Fibroblast of skin of left biceps (primary cell): ENCODE measurements at regions not wholly inside any gene's neighbourhood (a gene's known extent, or its start where the extent isn't known, plus 50 kb on each side); places are given as distances from the start of the nearest gene placed in this dataset.

Experiments
- DNase-seq, 2 experiments: peaks; one replicate each; pipeline ENCODE4 v3.0.0-alpha.2; 2013; ENCODE audit warnings: low read depth in 2 of 2

DNA sequence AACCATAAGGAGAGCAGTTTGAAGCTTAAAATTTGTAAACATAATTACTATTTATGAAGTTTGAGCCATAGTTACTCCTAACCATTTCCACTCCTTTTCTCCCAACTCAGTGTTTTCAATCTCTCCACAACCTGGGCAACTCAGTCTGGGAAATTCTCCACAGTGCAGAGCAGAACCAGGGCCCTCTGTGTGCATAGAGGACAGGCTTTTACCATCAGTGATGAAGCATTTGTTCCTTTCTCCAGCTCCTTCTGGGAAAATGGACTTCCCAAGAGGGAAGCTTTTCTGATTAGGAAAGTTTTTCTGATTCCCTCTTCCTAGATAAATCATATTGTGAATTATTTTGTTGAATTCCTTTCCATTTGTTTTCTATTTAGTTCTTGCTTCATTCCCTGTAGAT lies 132.3 kb upstream of the MPDZ start:
- DNase-seq: no peak

DNA sequence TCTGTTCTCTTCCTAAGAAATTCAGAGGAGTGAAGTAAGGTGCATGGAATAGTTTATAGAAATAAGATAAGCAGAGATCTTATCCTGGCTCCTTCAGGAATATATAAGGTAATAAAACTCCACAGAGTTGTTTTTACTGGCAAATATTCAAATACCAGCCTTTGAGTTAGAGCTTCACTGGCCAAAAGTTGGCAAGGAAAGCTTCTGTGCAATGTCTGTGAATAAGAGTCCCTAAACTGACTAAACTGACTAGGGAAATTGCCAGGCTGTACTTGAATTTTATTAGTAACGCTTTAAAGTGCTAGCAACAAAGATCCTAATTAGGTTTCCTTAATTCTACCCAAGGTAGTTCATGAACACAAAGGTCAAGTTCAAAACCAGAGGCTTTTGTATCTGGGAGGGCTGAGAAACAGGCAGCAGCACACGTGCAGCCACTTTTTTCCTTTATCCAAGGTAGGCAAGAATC lies 131.1 kb upstream of the MPDZ start:
- DNase-seq: no peak

DNA sequence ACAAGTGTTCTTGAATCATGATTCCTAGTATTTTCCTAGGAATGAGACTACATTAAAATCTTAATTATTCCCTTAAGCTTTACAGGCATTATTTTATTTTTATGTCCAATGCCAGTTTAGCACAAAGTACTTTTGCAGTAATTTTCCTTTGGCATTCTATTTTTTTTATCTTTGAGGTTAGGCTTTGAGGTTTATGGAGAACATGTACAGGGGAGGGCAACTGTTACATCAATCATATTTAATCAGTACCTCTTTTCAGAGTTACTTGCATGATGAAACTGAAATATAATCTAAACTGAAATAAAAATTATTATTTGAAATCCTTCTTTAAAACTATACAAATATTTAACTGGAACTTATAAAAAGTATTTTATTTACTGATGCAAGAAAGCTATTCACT lies 118.2 kb upstream of the MPDZ start:
- DNase-seq: no peak

DNA sequence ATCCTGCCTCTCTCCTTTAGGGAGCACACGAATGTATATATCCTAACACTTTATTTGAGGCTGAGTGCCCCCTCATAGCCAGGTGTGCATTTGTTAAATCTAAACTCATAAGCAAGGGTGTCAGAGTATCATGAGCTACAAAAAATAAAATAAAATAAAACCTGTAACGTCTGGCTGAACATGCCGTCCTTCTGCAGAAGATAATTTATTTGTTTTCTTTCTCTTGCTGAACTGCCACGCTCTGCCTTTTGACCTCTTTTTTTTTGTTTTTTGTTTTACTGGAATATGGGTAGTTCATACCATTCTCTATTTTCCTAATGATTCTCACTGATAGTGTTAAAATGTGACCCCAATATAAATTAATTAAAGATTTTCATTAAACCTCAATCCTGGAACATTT lies 117.7 kb upstream of the MPDZ start:
- no peak for DNase-seq

DNA sequence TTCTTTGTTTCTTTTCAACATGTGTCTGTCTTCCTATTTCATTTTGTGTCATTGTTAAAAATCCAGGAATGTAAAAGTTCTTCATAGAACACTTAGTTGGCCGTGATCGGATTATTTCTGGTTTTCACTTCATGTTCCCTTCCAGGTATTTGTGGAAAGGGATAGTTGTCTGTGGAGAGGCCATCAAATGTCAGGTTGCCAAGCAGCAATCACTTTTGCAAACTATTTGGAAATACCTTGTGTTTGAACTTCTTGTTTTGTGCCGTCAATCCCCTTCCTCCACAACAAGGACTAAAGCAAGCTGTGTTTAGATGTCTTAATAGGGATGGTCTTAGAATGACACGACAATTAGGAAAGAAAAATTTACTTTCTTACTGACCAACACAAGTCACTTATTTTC lies 116.9 kb upstream of the MPDZ start:
- DNase-seq: no peak

DNA sequence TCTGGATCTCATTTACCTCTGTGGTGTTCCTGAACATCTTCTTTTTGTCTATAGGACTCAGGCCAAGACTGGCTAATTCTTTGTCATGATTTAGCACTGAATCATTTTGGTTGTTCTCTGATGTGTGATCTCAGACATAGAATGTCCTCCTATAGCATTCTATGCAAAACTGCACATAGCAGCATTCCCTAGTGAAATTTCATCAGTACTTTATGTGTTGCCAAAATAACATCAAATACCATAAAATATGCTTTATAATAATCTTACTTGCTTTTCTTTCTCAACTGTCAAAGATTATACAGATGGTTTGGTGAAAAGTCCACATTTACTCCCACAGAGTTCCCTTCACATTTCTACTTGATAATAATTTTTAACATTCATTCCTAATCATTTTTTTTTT lies 115.7 kb upstream of the MPDZ start:
- peak; percentile 60 to 65 for DNase-seq

DNA sequence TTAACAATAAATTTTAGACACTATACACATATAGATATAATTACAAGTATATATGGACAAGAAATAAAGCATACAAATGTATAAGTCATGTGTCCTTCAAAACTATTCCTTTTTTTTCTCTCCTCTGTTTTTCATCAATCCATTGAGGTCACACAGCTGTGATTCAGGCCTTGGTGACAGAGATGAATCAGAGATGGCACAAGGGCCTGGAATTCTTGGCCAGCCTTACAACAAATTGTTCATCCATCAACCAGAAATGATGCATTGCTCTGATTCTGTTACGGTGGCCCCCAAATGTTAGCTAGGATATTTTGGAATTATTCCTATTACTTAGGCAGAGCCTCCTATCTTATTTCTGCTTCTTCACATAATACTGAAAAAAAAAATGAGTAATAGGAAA lies 108.7 kb upstream of the MPDZ start:
- peak in 1 of 2 experiments; percentile 55 for DNase-seq

DNA sequence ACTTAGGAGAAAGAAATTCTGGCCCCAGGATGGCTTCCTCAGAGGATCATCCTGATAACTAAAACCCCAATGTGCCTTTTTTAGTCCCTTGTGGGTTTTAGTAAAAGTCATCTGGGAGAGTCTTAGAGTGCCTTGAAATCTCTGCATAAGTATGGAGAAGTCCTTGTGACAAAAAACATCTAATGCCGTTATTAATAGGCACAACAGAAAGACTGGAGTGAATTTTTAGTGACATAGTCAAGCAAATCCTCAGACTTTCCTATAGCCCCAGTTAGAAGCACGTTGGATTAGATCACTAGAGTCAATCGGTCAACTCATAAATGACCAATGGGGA lies 108.2 kb upstream of the MPDZ start:
- DNase-seq: no peak

DNA sequence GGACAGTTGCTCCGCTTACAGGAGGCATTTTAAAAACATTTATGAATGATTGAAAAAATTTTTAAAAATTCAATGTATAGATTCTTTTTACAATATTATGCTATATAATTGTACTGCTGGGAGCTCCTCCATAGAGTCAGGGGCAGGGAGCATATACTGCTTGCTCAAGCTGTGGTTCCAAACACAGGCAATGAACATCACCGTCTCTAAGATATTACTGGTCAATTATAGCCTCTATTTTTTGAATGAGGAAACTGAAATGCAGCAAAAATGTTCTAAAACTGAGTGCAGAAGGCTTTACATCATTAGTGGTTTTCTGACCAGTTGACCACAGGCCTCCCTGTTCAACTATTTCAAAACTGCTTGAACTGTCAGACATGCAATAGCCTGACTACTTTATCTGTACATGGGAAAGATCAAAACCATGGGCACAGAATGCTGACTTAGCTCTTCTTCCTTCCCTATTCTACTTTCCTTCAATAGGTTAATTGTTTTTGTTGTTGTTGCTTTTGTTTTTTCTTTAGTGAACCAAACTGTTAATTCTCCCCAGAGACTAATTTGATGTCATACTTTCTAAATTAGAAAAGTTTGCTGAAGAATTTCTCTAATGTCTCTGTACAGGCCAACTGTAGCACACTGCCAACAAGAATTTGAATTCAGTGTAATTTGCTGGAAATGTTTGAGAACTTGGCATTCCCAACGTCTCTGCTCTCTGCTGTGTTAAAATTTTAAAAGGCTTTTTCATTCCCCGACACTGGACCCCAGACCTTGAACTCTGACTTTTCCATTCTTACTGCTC lies 107.6 kb upstream of the MPDZ start:
- peak in 1 of 2 experiments; percentile 52 for DNase-seq

DNA sequence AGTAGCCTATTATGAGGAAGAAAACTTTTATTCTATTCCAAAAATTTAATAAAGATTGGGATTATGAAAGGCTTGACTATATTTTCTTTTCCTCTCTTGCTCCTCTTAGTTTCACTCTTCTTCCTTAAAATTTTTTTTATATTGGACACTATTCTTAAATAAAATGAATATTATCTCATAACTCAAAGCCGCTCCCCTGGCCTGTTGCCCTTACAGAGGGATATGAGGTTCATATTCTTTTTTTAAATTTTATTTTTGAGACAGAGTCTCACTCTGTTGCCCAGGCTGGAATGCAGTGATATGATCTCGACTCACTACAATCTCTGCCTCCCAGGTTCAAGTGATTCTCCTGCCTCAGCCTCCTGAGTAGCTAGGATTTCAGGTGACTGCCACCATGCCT lies 106.8 kb upstream of the MPDZ start:
- DNase-seq: no peak

DNA sequence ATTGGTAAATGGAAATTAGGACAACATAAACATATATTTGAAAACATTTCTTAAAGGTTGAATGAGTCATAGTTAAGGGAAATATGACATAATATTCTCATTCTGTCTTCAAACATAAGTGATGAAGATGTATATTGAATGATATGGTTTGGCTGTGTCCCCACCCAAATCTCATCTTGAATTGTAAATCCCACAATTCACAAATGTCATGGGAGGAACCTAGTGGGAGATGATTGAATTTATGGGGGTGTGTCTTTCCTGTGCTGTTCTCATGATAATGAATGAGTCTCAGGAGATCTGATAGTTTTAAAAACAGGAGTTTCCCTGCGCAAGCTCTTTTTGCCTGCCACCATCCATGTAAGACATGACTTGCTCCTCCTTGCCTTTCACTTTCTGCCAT lies 104.4 kb upstream of the MPDZ start:
- DNase-seq: no peak

DNA sequence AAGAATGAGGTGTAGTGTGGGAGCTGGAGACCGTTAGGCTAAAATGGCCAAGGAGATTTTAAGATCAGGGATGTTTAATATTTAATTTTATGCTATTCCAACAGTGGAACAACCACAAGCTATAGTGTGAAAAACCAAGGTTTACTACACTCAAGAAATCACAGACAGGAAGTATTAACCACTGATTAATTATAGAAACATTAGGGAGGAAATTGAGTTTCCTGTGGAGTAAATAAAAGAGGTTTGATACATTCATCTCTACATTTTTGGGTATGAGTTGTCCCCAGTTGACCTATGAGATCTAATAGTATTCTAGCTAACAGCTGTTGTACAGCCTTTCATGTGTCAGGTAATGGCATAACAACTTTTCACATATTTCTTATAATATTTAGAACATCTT lies 103.7 kb upstream of the MPDZ start:
- no peak for DNase-seq

DNA sequence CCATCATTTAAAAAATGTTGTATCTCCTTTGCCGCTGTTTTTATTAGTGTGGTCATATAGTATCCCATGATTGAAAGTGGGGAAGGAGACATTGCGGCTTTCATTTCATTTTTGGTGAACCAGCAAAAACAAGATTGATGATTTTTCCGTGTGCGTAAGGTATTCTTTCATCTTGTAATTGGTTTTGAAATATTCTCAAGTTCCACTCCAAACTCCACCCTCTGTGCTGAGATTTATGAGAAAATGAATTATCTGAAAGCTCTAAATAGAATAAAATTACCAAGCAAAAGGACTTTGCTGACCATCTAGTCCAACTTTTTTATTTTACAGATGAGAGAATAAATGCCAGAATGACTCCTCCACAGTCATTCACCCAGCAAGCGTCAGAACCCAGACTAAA lies 103.1 kb upstream of the MPDZ start:
- no peak for DNase-seq

DNA sequence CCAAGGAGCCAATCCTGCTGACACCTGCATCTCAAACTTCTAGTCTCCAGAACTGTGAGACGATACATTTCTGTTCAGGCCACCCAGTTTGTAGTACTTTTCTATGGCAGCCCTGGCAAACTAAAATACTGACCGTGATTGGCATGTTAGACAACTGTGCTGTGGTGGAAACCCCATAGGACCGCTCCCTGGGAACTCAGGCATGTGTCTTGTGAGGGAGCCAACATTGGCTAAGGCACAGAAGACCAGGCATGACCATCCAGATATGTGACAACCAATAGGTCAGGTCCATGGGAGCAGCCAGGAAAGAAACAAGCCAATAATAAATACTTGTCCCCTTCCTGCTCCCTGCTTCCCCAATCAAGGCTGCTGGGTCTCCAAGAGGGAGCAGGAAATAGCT lies 101.4 kb upstream of the MPDZ start:
- no peak for DNase-seq

DNA sequence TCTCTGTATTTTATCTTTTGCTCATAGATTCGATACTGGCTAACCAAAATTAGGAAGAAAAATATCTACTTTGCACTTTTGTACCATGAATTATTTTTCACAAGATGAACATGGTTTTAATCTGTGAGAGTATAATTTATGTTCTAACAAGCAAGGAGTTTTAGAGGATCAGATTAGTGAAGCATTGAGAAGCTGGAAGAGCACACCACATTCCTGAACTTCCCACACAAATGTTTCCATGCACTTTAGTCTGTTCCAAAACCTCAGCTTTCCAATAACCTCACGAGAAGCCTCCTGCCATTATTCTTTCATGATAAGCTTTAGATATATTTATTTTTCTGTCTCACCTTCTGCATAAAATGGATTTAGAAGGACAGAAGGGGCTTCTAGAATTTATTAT lies 98.7 kb upstream of the MPDZ start:
- DNase-seq: peak; percentile 46 to 58

DNA sequence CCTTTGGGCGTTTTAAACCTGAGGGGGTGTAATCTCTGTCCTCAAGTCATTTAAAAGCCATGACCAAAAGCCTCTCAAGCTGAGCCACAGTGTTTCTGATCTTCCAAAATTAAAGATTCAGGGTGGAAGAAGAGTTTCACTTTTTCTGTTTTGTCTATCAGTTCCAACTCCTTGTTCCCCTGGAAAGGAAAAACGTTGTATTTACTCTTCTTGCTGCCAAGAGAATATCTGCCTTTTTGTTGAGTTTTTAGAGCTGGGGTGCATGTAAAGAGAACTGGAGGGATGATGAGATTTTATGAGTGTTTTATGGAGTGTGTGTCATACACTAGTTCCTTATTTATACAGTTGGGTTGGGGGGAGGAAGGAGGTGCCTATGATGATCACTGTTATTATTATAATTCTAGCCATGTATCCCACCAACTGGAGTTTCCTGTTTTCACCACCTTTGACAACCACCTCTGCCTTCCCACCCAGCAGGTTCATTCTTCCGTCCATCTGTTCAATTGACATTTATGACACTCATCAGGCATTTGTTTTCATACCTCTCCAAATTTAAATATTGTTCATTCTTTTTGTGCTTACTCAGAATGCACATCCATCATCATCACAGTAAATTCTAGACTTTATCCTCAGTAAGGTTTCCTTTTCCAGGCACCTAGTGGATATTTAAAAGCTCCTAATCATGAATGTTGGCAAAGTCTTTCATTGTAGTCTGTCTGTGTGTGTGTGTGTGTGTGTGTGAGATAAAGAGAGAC lies 97.9 kb upstream of the MPDZ start:
- no peak for DNase-seq

DNA sequence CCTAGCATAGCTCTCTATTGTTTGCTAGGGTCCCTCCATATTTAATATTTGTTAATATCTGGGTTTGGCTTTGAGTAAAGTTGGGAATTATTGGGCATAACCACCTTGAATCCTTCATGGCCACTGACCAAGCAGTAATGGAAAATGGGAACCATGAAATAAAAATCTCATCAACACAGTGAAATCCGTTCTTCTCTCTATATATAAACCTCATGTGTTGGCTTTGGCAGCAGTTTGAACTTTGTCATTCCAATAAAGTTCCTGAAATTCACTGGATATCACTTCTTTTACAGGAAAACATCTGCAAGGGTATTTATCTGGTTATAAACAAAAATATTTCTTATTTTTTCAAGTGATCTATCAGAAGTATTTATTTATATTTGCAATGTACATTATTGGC lies 93.0 kb upstream of the MPDZ start:
- DNase-seq: no peak

DNA sequence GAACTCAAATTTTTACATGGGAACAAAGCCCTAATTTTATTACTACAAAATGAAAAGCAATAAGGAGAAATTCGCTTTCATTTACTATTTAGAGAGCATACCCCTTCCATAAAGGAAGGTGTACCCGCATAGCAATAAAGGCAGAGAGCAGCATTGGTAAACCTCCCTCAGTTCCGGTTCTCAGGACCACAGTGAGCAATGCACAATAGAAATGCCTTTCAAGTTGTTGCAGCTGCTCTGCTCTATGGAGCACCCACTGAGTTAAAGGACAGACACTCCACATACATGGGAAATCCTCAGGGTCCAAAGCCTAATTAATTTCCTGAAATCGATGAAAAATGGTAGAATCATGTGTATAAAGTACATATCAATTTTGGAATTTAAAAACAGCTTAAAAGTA lies 89.9 kb upstream of the MPDZ start:
- DNase-seq: no peak

DNA sequence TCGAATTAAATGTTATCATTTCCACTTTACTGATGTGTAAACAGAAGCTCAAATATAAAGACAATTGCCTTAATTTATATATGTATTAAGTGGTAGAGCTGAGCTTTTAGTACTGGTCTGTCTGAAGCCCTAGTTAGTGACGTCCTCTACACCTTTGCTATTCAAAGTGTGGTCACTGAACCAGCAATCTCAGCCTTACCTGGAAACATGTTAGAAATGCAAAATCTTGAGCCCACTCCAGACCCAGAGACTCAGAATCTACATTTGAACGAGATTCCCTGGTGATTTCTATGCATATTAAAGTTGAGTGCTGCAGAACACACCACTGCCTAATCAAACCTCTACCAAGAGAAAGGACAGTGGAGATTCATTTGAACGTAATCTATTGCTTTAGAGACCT lies 88.3 kb upstream of the MPDZ start:
- no peak for DNase-seq

DNA sequence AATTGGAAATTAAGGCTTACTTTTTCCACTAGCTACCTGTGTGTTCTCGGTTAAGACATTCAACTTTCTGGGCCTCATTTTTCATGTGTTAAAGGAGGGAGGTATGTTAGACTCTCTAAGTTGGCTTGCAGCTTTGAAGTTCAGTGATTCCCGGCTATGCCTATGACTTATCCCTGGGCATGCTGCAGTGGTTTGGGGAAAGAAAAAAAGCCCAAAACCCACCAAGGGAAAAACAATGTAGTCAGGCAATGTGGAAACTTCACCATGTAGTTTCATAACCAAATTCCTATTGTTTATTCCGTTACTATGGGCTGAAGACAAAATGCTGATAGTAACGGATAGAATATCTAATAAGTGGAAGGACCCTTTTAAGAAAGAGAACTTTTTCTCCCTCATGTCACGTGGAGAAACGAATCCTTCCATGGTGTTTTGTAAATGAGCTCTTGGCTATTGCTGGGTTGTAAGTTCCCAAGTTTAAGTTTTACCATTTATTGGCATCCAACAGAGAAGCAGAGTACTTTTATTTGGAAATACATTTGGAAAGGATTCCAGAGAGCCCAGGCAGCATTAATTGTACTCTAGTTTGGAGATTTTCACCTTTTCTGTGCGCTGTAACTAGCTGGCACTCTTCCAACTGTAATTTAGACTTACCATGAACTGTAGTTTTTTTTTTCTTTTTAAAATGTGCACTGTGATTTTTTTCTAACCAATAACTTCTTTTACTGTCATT lies 84.9 kb upstream of the MPDZ start:
- no peak for DNase-seq

DNA sequence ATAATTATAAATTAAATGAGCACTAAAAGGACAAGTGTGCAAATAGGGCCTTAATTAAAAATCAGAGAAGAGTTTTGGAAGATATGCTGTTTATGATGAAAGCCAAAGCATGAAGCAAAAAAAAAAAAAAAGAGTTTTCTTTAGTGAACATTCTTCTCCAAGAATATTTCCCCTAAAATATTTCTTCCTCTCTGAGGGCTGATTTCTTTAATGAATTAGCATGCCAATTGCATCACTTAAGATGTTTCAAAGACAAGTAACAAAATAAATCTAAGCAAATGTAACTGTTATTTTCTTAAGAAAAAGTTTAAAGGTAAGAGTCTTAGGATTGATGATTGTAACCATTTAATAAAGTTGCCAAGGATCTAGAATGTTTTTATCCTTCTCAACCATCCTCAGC lies 81.6 kb upstream of the MPDZ start:
- peak in 1 of 2 experiments; percentile 18 for DNase-seq

DNA sequence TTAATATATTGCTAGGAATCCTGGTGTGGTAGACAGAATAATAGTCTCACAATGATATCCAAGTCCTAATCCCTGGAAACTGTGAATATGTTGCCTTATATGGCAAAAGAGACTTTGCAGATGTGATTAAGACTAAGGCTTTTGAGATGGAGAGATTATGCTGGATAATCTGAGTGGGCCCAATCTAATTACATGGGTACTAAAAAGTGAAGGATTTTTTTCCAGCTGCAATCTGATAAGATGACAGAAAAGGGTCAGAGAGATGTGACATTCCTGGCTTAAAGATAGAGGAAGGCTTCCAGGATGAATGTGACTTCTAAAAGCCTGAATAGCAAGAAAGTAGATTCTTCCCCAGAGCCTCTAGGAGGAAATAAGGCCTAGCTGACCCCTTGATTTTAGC lies 80.7 kb upstream of the MPDZ start:
- no peak for DNase-seq

DNA sequence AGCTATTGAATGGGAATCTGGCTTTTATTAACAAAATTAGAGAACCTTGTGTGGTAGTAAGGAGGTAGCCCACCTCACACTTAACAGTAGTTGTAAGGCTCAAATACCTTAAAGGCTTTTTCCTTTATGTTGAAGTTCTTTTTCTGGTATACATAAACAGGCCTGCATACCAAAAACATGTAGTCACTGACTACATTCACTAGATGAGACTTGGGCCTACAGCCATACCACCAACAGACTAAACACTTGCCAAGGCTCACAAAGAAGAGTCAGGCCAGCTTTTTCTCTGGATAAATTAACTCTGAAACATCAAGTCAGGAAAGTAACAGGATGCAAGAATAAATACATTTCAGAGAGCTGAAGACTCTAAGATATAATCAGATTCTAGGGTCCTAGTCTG lies 78.6 kb upstream of the MPDZ start:
- peak; percentile 90 to 91 for DNase-seq
